NCI-H146 treated with DMSO at 0.1 percent for 48 hours (cell line): ENCODE measurements at regions not wholly inside any gene's neighbourhood (a gene's known extent, or its start where the extent isn't known, plus 50 kb on each side); places are given as distances from the start of the nearest gene placed in this dataset.

Experiments
- DNase-seq: peaks from one replicate; lab custom pipeline; 2025; ENCODE audit not compliant: unreplicated experiment; lab: John Stamatoyannopoulos, UW

DNA sequence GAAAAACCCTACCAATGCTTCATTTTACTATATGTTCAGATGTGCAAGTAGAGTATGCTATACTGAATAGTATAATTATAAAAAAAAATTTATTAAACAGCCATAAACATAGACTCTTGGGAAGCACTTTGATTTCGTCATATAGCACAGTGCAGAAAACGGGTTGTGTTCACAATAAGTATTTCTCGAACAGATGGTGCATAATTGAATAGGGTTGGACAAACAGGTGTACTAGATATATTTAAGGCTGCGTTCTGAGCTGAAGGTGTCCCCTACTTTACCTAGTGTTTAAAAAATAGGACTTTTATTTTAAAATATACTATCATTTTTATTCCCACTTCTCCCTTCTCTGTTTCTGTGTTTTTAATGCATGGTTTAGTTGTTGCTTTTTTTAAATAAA lies 841.5 kb downstream of the ANKRD7 start:
- no peak for DNase-seq

DNA sequence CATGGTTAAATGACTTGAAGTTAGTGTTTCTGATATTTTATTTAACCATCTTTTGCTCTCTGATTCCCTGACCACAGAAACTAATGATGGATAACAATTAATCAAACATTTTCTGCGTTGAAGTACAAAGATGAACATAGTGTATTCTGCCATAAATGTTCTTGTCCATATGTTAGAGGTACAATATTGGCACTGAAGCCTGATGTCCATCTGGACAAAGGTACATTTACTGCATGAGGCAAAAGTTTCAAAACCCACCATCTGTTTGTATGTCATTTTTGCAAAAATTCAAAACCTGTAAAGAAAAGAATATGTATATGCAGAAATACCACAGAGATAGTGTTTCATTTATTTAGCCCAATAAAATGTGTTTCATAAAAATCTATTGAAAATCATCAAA lies 861.5 kb downstream of the ANKRD7 start:
- DNase-seq = no peak

DNA sequence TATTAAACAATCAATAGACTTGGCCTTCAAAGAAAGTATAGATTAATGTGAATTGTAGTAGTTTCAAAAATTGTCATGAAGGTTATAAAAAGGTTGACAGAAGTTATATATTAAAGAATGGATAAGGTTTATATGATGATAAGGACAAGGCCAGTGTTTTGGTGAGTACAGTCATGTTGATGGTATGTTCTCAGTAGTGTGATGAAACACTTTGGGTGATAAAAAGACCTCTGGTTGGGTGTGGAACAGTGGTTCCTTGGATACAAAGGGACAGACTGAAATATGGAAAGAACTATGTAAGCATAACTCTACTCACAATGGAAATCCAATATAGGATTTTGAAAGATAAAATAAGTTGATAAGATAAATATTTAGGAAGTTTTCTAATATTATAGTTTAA lies 866.3 kb downstream of the ANKRD7 start:
- DNase-seq = no peak

DNA sequence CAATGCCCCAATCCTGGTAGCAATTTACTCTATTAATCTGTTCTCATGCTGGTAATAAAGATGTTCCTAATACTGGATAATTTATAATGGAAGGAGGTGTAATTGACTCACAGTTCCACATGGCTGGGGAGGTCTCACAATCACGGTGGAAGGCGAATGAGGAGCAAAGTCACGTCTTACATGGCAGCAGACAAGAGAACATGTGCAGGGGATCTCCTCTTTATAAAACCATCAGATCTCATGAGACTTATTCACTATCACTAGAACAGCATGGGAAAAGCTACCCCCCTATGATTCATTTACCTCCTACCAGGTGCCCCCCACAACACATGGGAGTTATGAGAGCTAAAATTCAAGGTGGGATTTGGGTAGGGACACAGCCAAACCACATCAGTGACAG lies 872.2 kb downstream of the ANKRD7 start:
- DNase-seq = no peak

DNA sequence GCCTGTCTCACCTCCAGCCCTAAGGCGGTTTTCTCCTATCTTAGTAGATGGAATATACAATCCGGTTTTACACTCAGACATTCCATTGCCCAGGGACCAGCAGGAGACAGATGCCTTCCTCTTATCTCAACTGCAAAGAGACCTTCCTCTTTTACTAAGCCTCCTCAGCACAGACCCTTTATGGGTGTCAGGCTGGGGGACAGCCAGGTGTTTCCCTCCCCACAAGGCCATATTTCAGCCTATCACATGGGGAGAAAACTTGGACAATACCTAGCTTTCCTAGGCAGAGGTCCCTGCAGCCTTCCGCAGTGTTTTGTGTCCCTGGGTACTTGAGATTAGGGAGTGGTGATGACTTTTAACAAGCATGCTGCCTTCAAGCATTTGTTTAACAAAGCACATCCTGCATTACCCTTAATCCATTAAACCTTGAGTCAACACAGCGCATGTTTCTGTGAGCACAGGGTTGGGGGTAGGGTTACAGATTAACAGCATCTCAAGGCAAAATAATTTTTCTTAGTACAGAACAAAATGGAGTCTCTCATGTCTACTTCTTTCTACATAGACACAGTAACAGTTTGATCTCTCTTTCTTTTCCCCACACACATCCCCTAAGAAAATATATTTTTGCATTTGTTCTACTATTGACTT lies 876.2 kb downstream of the ANKRD7 start:
- peak; percentile 34 for DNase-seq

DNA sequence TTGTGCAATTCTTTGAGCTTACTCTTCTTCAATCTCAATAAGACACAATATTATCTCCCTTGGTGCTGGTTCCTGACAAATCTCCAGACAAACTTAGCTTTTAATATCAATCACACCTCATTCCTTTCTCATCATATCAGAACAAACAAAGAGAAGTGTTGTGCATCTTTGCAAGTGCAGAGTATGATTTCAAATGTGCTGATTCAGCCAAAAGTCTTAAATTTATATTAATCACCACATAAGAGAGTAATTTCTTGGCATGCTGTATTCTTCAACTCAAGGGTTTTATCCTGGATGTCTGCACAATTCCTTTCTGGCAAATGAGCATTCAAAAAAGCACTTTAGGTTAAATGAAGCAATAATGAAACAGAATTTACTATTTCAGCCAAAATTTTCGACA lies 877.8 kb downstream of the ANKRD7 start:
- no peak for DNase-seq

DNA sequence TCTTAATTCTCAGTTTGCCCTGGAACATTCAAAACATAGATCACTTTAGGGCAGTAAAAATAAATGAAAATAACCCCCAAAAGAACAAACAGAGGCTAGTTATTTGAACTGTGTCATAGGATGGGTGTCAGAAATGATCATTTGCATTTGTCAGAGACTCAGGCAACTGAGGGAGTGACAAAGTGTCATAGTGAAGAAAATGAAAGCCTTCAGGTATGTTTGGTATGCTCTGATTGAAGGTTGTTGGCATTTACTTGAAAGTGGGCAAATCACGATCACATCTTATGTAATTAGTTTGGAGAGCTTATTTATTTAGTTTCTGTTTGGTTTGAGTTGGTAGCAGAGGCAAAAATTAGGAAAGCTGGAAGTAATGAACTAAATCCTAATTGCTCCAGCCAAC lies 880.9 kb downstream of the ANKRD7 start:
- DNase-seq = no peak

DNA sequence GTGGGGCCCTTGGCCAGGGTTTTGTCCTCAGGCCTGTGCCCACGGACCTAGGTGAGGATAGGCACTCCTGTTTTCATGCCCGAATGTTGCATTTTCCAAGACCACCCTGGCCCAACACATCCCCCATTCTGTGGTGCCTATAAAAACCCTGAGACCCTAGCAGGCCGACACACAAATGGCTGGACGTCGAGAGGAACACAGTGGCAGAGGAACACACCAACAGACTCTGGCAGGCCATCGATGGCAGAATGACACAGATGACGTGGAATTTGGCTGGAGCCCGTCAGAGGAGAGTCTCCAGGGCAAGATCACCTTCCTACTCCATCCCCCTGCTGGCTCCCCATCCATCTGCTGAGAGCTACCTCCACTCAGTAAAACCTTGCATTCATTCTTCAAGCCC lies 898.8 kb downstream of the ANKRD7 start:
- DNase-seq = no peak

DNA sequence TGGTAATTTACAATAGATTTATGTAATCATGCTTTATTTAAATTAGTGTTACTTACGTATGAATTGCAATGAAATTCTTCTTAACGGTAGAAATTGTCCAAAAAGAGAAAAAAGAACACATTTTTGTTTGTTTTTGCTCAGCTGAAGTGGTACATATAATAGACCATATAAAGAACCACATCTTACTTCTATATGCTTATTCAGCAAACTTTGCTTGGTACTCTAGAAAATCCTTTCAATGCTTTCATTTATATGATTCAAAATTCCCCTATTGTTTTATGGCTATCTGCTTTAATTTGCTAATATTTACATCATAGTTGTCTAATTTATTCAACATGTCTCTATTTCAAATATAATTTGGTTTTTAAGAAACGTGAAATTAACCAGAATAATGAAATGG lies 903.2 kb downstream of the ANKRD7 start:
- no peak for DNase-seq

DNA sequence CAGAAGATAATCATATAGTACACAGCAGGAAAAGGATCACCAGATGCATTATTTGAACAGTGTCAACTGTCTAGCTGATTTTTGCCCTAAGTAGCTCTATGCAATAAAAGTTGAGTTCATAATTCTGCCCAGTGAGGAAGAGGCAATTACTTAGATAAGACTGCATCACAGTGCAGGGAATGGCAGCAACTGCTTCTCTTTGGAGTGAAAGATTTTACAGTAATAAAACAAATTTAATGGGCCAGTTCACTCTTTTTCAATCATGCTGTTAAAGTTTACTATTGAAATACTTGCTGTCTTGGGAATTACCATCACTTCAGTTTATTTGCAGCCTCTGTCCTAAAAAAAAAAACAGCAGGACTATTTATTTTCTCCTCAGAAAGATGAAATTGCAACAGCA lies 907.9 kb downstream of the ANKRD7 start:
- peak; percentile 0 for DNase-seq

DNA sequence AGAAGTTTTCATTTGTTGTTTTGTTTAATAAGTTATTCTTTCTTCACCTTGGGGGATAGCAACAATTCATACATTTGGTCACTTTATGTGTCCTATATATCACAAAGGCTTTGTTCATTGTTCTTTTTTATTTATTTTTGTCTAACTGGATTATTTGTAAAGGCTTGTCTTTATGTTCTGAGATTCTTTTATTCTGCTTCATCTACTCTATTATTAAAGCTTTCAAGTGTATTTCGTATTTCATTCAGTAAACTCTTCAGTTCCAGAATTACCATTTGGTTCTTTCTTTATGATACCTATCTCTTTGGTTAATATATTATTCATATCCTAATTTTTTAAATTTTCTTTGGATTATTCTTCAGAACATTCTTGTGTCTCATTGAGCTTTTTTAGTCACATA lies 942.9 kb downstream of the ANKRD7 start:
- DNase-seq = no peak

DNA sequence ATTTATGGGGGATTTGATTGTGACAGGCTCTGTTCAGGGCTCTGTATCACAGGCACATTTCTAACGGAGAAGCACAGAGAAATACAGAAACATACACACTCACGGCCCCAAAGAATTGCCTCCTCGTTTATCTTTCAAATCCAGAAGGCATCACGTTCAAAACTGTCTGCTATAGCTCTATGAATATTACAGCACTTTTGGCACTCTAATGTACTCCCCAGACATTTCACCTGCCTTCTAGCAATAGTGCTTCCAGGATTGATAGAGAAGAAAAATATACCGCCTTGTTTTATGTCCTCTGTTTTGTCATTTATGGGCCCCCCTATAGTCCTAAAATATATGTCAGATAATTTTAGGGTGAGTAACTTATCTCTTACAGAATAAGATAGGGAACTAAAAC lies 947.5 kb downstream of the ANKRD7 start:
- no peak for DNase-seq

DNA sequence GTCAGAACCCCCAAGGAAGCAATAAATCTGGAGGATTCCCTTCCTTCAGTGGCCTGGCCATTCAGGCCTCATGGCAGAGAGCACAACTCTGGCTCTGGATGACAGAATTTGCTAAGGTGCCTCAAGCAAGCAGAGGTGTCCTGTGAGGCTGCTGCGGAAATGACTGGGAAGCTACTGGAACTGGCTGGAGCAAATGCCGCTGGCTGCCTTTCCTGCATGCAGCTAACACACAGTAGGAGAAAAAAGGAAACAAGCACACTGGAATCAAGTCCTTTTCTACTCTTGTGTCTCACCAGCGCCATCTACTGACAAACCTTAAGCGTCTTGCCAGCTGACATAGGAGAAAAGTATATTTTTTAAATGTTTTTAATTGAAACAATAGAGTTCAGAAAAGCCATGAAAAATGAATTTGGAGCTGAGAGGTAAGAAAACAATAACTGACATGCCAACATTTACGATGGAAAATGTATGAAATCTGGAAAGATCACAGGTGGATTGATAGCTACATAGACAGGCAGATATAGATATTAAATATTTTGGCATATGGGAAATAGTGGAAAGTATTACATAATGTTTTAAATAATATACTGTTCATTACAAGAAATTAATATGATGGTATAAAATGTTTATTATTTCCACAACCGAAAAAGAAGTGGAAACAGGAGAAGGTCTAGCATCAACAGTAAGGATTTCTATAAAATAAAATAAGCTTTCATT lies 951.6 kb downstream of the ANKRD7 start:
- DNase-seq = peak; percentile 47

DNA sequence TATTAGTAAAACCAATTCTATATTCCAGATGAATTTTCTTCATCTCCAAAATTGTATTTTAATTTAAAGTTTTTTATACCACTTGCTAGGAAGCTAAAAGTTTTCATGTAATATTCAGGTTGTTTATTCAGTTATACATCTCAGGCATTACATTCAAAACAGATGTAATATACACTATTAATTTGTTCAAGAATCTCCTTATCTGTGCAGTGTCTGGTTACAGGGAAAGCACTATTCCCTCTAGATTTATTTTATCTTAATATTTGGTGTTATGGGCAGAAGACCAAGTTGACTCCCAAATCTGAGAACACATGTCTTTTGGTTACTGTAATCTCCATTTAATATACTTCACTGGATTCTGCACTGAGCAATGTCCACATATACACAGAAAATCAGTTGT lies 953.4 kb downstream of the ANKRD7 start:
- DNase-seq = no peak

DNA sequence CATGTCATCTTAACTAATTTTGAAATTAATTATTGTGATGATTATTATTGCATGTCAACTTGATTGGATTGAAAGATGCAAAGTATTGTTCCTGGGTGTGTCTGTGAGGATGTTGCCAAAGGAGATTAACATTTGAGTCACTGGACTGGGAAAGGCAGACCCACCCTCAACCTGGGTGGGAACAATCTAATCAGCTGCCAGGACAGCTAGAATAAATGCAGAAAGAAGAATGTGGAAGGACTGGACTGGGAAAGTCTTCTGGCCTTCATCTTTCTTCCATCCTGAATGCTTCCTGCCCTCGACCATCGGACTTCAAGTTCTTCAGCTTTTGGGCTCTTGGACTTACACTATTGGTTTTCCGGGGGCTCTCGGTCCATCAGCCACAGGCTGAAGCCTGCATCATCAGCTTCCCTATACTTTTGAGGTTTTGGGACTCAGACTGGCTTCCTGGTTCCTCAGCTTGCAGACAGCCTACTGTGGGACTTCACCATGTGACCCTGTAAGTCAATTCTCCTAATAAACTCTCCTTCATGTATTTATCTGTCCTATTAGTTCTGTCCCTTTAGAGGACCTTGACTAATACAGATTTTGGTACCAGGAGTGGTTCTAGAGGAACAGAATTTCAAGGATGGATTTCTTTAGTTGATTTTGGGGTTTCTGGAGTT lies 959.8 kb downstream of the ANKRD7 start:
- DNase-seq = no peak

DNA sequence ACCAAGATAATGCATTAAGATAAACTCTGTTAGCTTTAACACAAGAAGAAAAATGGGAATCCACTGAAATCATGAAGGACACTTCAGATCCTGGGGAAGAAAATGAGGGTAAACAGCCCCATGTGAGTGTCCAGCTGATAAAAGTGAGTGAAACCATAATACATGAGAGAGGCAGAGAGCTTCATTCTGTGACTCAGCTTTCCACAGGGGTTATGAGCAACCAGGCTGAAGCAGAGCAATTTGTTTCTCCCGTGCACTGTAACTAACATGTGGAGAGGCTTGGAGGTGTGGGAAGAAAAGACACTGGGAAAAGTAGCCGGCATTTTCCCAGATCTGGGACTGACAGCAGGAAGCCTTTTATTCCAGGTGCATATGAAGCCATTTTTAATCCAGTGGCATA lies 971.7 kb downstream of the ANKRD7 start:
- no peak for DNase-seq

DNA sequence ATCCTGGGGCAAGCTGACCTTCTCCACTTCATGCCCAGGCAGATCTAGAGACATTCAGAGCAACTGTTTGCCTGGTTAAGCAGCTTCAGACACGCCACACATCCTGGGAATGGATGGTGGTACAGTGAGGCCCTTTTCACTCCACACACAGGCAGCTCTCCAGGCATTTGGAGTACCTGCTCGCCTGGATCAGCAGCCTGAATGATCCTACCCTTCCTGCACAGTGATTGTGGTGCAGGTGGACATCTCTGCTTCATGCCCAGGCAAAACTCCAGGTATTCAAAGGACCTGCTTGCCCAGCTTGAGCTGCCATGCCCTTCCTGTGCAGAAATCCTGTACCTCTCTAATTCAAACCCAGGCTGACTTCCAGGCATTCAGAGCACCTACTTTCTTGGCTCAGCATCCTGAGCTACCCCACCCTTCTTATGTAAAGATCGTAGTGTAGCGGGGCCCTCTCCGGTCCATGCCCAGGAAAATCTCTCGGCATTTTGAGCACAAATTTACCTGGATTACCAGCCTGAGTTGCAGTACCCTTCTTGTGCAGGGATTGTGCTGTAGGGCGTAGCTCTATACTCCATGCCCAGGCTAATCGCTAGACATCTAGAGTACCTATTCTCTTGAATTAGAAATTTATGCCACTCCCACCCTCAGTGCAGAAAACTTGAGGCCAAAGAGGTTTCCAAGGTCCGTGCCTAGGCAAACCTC lies 972.8 kb downstream of the ANKRD7 start:
- no peak for DNase-seq

DNA sequence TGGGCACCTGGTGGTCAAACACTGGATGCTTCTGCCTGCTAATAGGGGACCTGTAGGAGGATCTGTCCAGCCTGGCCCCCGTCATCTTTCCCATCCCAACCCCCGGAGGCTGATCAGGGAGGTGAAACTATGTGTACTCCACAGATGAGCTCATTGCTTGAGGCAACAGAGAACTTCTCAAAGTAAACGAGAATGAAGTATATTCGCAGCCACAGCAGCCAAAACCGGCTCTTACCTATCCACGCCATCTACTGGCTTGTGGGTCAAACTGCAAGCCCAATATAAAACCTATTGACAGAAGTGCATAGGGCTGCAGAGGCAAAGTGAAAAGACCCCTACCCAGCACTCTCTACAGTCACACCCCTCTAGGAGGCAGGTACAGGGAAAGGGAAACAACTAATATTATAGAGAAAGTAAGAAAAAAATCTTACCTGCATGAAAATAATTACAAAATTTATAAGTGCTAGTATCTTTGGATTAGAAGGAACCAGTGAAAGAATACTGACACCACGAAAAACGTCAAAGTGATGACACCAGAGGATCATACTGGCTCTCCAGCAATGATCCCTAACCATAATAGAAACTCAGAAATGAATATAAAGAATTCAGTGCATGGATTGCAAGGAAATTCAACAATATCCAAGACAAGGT lies 973.5 kb downstream of the ANKRD7 start:
- peak; percentile 29 for DNase-seq

DNA sequence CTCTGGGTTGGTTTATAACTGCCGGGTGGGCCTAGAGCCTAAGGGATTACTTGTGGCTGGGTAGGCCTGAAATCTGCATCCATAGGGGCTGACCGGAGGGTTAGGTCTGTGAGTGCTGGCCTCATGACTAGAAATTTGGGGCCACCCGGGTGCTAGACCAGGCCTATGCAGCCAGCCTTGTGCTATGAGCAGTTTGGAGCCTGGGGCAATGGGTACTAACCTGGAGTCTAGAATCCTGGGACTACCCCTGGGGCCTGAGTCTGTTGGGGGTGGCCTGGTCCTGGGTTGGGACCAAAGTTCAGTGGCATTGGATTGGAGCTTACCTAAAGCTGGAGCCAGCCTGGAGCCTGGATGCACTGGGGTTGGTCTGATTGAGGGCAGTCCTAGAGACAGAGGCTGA lies 995.2 kb downstream of the ANKRD7 start:
- no peak for DNase-seq

DNA sequence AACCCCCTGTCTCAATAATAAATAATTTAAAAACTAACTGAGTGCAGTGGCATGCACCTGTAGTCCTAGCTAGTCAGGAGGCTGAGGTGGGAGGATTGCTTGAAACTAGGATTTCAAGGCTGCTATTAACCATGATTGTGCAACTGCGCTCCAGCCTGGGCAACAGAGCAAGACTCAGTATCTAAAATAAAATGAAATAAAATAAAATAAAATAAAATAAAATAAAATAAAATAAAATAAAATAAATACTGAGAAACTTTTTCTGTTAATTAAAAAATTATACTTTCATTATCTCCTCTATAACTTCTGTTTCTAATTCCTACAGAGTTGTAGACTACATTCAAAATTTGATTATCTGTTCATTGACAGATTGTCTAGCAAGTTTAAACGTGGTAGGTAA lies 999.4 kb downstream of the ANKRD7 start:
- DNase-seq = no peak

DNA sequence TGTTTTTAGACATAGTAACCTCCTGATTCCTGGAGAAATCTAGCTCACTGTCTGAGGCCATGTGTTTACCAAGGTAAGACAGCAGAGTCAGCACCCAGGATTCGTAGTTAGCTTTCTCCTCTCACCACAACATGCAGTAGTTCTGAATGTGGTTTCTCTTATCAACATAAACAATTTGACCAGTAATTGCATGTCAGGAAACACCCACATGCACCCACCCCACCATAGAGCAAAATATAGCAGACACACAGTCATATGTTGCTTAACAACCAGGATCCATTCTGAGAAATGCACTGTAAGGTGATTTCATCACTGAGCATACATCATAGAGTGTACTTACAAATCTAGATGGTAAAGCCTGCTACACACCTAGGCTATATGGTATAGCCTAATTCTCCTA lies 1004.0 kb downstream of the ANKRD7 start:
- no peak for DNase-seq
